Right cardiac atrium (tissue), 5 donors: ENCODE measurements at regions not wholly inside any gene's neighbourhood (a gene's known extent, or its start where the extent isn't known, plus 50 kb on each side); places are given as distances from the start of the nearest gene placed in this dataset.

ENCODE experiments used
- ATAC-seq, 2 donors: fragments of 200-7000 bp; cut with Tn5 transposase; one replicate each; pipeline versions ENCODE4 v1.8.0 to v1.9.1; 2020; ENCODE audit warnings: moderate library complexity in 2 of 2, mild to moderate bottlenecking in 1 of 2
- DNase-seq, 3 donors: peaks; one replicate each; pipeline ENCODE4 v3.0.0-alpha.2; 2020
- H3K27ac ChIP-seq: one replicate; pipeline ENCODE4 v1.5.1; 2013; ENCODE audit warnings: mild to moderate bottlenecking, low read length, control low read depth, moderate library complexity
- H3K27me3 ChIP-seq: one replicate; pipeline ENCODE4 v1.6.1; 2013; ENCODE audit not compliant: control insufficient read depth, insufficient read depth
- H3K4me1 ChIP-seq: one replicate; pipeline ENCODE4 v1.6.1; 2013; ENCODE audit warnings: low read length; ENCODE audit not compliant: control insufficient read depth, insufficient read depth
- H3K4me3 ChIP-seq: one replicate; pipeline ENCODE4 v1.5.1; 2013; ENCODE audit warnings: low read length, control low read depth
- H3K9me3 ChIP-seq: one replicate; pipeline ENCODE4 v1.6.1; 2013; ENCODE audit warnings: low read length; ENCODE audit not compliant: control insufficient read depth
- WGBS: extraction: QIAGEN DNeasy Blood & Tissue Kit; methylation state at CpG from one replicate; pipeline ENCODE4 v1.1.7; 2013; 5-methylcytosine and 5-hydroxymethylcytosine counted together
- intact Hi-C, 4 donors: fragments of 100-400 bp; cut with DNase I; formaldehyde crosslinking; loops; one replicate each; pipeline versions ENCODE4 v1.11.0 to v1.14.0; 2022 to 2023
- donor health status: healthy with polysubstance abuse.
- donor health status: DM: no; HTN: yes; CAD: no.
- donor health status: DM: no; HTN: no; CAD: no.
- donor health status: DM: no; HTN: yes; CAD: no; lungs with severe emphysema.
- donor health status: DM: yes; HTN: yes; CAD: no.

- ATAC-seq (no peak), DNase-seq (no peak)
- no peak overlapping the region for H3K27ac ChIP-seq
- WGBS = 85% methylated on average over 4 of the region's 4 CpGs
- intact Hi-C loops = no loop called here
- no peaks in the 10 kb centered on the region for H3K9me3 ChIP-seq
- no peaks in the 10 kb centered on the region for H3K4me1 ChIP-seq
- H3K4me3 ChIP-seq = no peak overlapping the region
- H3K27me3 ChIP-seq = no peaks in the 10 kb centered on the region
Measured at GRCh38 chr18:77187189-77187588, 54.6 kb upstream of the MBP start.

- ATAC-seq (no peak), DNase-seq (no peak)
- Histone ChIP-seq H3K27me3 (no peaks in the 10 kb centered on the region), H3K9me3 (no peaks in the 10 kb centered on the region), H3K4me1 (no peaks in the 10 kb centered on the region), H3K4me3 (no peak overlapping the region), H3K27ac (no peak overlapping the region)
- intact Hi-C loops = no loop called here
- WGBS = 78% methylated on average over 1 of the region's 1 CpG
Measured at GRCh38 chr18:77191071-77191751, 58.4 kb upstream of the GALR1 start.

- Histone ChIP-seq H3K9me3 (no peaks in the 10 kb centered on the region), H3K27me3 (no peaks in the 10 kb centered on the region), H3K4me1 (no peaks in the 10 kb centered on the region), H3K27ac (no peak overlapping the region), H3K4me3 (no peak overlapping the region)
- intact Hi-C loops = no loop called here
- 76% methylated on average over 2 of the region's 2 CpGs for WGBS
- ATAC-seq = no peak
- DNase-seq = no peak
Measured at GRCh38 chr18:77197073-77197472, 52.6 kb upstream of the GALR1 start.

- peak in 1 of 2 donors; percentile 34 for ATAC-seq
- WGBS = 86% methylated on average over 16 of the region's 16 CpGs
Measured at GRCh38 chr18:77198663-77199062, 51.0 kb upstream of the GALR1 start.

GRCh38 chr18:77199707-77200106, 49.9 kb upstream of the GALR1 start:
- no peaks in the 10 kb centered on the region for H3K4me1 ChIP-seq
- intact Hi-C loops = loop anchor here in 2 of 4 donors (10.0 kb wide), 3 partner anchors 55 to 145 kb away; partner anchors contain the start of gene MBP (in 1 of the 2)

More at GRCh38 chr18:77198663-77199062, 51.0 kb upstream of the GALR1 start:
- intact Hi-C loops = no loop called here
- no peaks in the 10 kb centered on the region for H3K27me3 ChIP-seq
- DNase-seq = no peak
- H3K4me1 ChIP-seq = no peaks in the 10 kb centered on the region
- H3K9me3 ChIP-seq = no peaks in the 10 kb centered on the region
- no peak overlapping the region for H3K4me3 ChIP-seq
- no peak overlapping the region for H3K27ac ChIP-seq

More at GRCh38 chr18:77199707-77200106, 49.9 kb upstream of the GALR1 start:
- no peaks in the 10 kb centered on the region for H3K9me3 ChIP-seq
- no peaks in the 10 kb centered on the region for H3K27me3 ChIP-seq
- DNase-seq = no peak
- H3K4me3 ChIP-seq = no peak overlapping the region
- H3K27ac ChIP-seq = no peak overlapping the region
- ATAC-seq = no peak
